Hematopoietic multipotent progenitor cell treated with erythropoietin and hydrocortisone succinate and interleukin-3 and kit ligand, for 8 days (in vitro differentiated cells): ENCODE measurements at regions not wholly inside any gene's neighbourhood (a gene's known extent, or its start where the extent isn't known, plus 50 kb on each side); places are given as distances from the start of the nearest gene placed in this dataset.
"Not testable (repeated sequence)": the region's sequence is repeated elsewhere in the genome, so short reads cannot be mapped to it uniquely, and the experiment has no call there.

Source experiments
- DNase-seq: peaks from one replicate; pipeline ENCODE4 v3.0.0-alpha.2; 2015

- no peak for DNase-seq
These were observed 93.4 kb upstream of the SIX2 start for GRCh38 chr2:45102579-45103117.

GRCh38 chr2:45102141-45102540, 92.9 kb upstream of the SIX2 start:
- DNase-seq, result no peak

- DNase-seq, result no peak
These were observed 87.7 kb upstream of the SIX2 start for GRCh38 chr2:45096996-45097395.

- not testable (repeated sequence) for DNase-seq
These were observed 86.8 kb upstream of the SIX2 start for GRCh38 chr2:45096038-45096437.

- DNase-seq, result no peak
These were observed 84.4 kb upstream of the SIX2 start for GRCh38 chr2:45093663-45094062.

- no peak for DNase-seq
These were observed 83.9 kb upstream of the SIX2 start for GRCh38 chr2:45093181-45093580.

- DNase-seq, result no peak
These were observed 80.5 kb upstream of the SIX2 start for GRCh38 chr2:45089554-45090261.

GRCh38 chr2:45085487-45085886, 76.2 kb upstream of the SIX2 start:
- DNase-seq, result no peak

GRCh38 chr2:45084361-45085020, 75.2 kb upstream of the SIX2 start:
- DNase-seq, result no peak

GRCh38 chr2:45083175-45083574, 73.9 kb upstream of the SIX2 start:
- no peak for DNase-seq

GRCh38 chr2:45074713-45075112, 65.5 kb upstream of the SIX2 start:
- DNase-seq, result no peak

- DNase-seq, result no peak
These were observed 63.6 kb upstream of the SIX2 start for GRCh38 chr2:45072862-45073237.

GRCh38 chr2:45072064-45072861, 63.0 kb upstream of the SIX2 start:
- no peak for DNase-seq

GRCh38 chr2:45070113-45070652, 60.9 kb upstream of the SIX2 start:
- no peak for DNase-seq

- no peak for DNase-seq
These were observed 60.4 kb upstream of the SIX2 start for GRCh38 chr2:45069684-45070083.

- DNase-seq, result no peak
These were observed 59.4 kb upstream of the SIX2 start for GRCh38 chr2:45068571-45069140.

- DNase-seq, result no peak
These were observed 58.8 kb upstream of the SIX2 start for GRCh38 chr2:45067859-45068570.
